ENCODE measurements at regions not wholly inside any gene's neighbourhood (a gene's known extent, or its start where the extent isn't known, plus 50 kb on each side); places are given as distances from the start of the nearest gene placed in this dataset.
"Not testable (repeated sequence)": the region's sequence is repeated elsewhere in the genome, so short reads cannot be mapped to it uniquely, and the experiment has no call there.

GRCh38 chr20:47429409-47429808, 72.3 kb upstream of the NCOA3 start:
- in situ Hi-C loops (cut with MboI; ENCODE audit: low sequenced_read_pairs) = no loop called here
- Histone ChIP-seq H3K4me1 (no peaks in the 10 kb centered on the region), H3K9me3 (peaks cover 8% of the 10 kb centered on the region), H3K27me3 (ENCODE audit: low read depth) (no peaks in the 10 kb centered on the region), H3K36me3 (replicated peaks) (no peaks in the 10 kb centered on the region), H3K4me3 (no peak overlapping the region)
- DNase-seq (ENCODE audit: low spot score in 2 of 2) = no peak

GRCh38 chr20:47430862-47431588, 70.7 kb upstream of the NCOA3 start:
- in situ Hi-C loops (cut with MboI; ENCODE audit: low sequenced_read_pairs) = no loop called here
- H3K36me3 ChIP-seq (replicated peaks) = no peaks in the 10 kb centered on the region
- H3K4me1 ChIP-seq = no peaks in the 10 kb centered on the region
- no peak for DNase-seq (ENCODE audit: low spot score in 2 of 2)
- peaks cover 8% of the 10 kb centered on the region for H3K9me3 ChIP-seq
- H3K4me3 ChIP-seq = no peak overlapping the region
- H3K27me3 ChIP-seq (ENCODE audit: low read depth) = no peaks in the 10 kb centered on the region

GRCh38 chr20:47432834-47433210, 68.9 kb upstream of the NCOA3 start:
- H3K27me3 ChIP-seq (ENCODE audit: low read depth) = no peaks in the 10 kb centered on the region
- no peak overlapping the region for H3K4me3 ChIP-seq
- no peaks in the 10 kb centered on the region for H3K36me3 ChIP-seq (replicated peaks)
- no peak for DNase-seq (ENCODE audit: low spot score in 2 of 2)
- in situ Hi-C loops (cut with MboI; ENCODE audit: low sequenced_read_pairs) = no loop called here
- H3K9me3 ChIP-seq = no peaks in the 10 kb centered on the region
- no peaks in the 10 kb centered on the region for H3K4me1 ChIP-seq

GRCh38 chr20:47434128-47434779, 67.4 kb upstream of the NCOA3 start:
- H3K4me1 ChIP-seq; H3K27me3 ChIP-seq (ENCODE audit: low read depth); H3K36me3 ChIP-seq (replicated peaks); in situ Hi-C loops (cut with MboI; ENCODE audit: low sequenced_read_pairs); H3K4me3 ChIP-seq; DNase-seq (ENCODE audit: low spot score in 2 of 2); H3K9me3 ChIP-seq: not testable (repeated sequence)

- no peaks in the 10 kb centered on the region for H3K9me3 ChIP-seq
- no peaks in the 10 kb centered on the region for H3K4me1 ChIP-seq
- peak in 1 of 2 experiments; percentile 25 for DNase-seq (ENCODE audit: low spot score in 2 of 2)
- no peaks in the 10 kb centered on the region for H3K27me3 ChIP-seq (ENCODE audit: low read depth)
- in situ Hi-C loops (cut with MboI; ENCODE audit: low sequenced_read_pairs) = no loop called here
- H3K36me3 ChIP-seq (replicated peaks) = no peaks in the 10 kb centered on the region
- H3K4me3 ChIP-seq = no peak overlapping the region
These were observed 63.0 kb upstream of the NCOA3 start for GRCh38 chr20:47438464-47439381.

- in situ Hi-C loops (cut with MboI; ENCODE audit: low sequenced_read_pairs) = no loop called here
- no peak for DNase-seq (ENCODE audit: low spot score in 2 of 2)
These were observed 60.6 kb upstream of the NCOA3 start for GRCh38 chr20:47440857-47441773.

GRCh38 chr20:47441774-47442150, 59.9 kb upstream of the NCOA3 start:
- H3K9me3 ChIP-seq = no peaks in the 10 kb centered on the region
- H3K27me3 ChIP-seq (ENCODE audit: low read depth) = no peaks in the 10 kb centered on the region
- no peak overlapping the region for H3K4me3 ChIP-seq
- no peaks in the 10 kb centered on the region for H3K36me3 ChIP-seq (replicated peaks)
- DNase-seq (ENCODE audit: low spot score in 2 of 2) = no peak
- no peaks in the 10 kb centered on the region for H3K4me1 ChIP-seq
- in situ Hi-C loops (cut with MboI; ENCODE audit: low sequenced_read_pairs) = no loop called here

More at GRCh38 chr20:47440857-47441773, 60.6 kb upstream of the NCOA3 start:
- no peak overlapping the region for H3K4me3 ChIP-seq
- no peaks in the 10 kb centered on the region for H3K36me3 ChIP-seq (replicated peaks)
- H3K9me3 ChIP-seq = no peaks in the 10 kb centered on the region
- no peaks in the 10 kb centered on the region for H3K27me3 ChIP-seq (ENCODE audit: low read depth)
- no peaks in the 10 kb centered on the region for H3K4me1 ChIP-seq

GRCh38 chr20:47443060-47443459, 58.6 kb upstream of the NCOA3 start:
- H3K27me3 ChIP-seq (ENCODE audit: low read depth); H3K4me1 ChIP-seq; in situ Hi-C loops (cut with MboI; ENCODE audit: low sequenced_read_pairs); H3K36me3 ChIP-seq (replicated peaks); DNase-seq (ENCODE audit: low spot score in 2 of 2); H3K4me3 ChIP-seq; H3K9me3 ChIP-seq: not testable (repeated sequence)

- DNase-seq (ENCODE audit: low spot score in 2 of 2) = no peak
- H3K36me3 ChIP-seq (replicated peaks) = no peaks in the 10 kb centered on the region
- H3K4me1 ChIP-seq = no peaks in the 10 kb centered on the region
- no peaks in the 10 kb centered on the region for H3K9me3 ChIP-seq
- H3K27me3 ChIP-seq (ENCODE audit: low read depth) = no peaks in the 10 kb centered on the region
- no peak overlapping the region for H3K4me3 ChIP-seq
- in situ Hi-C loops (cut with MboI; ENCODE audit: low sequenced_read_pairs) = no loop called here
These were observed 57.1 kb upstream of the NCOA3 start for GRCh38 chr20:47444584-47444983.

- DNase-seq (ENCODE audit: low spot score in 2 of 2) = no peak
- Histone ChIP-seq H3K27me3 (ENCODE audit: low read depth) (no peaks in the 10 kb centered on the region), H3K4me3 (no peak overlapping the region), H3K9me3 (no peaks in the 10 kb centered on the region), H3K4me1 (no peaks in the 10 kb centered on the region), H3K36me3 (replicated peaks) (no peaks in the 10 kb centered on the region)
- in situ Hi-C loops (cut with MboI; ENCODE audit: low sequenced_read_pairs) = no loop called here
These were observed 56.4 kb upstream of the NCOA3 start for GRCh38 chr20:47445291-47445690.

GRCh38 chr20:47447350-47448296, 54.1 kb upstream of the NCOA3 start:
- H3K4me3 ChIP-seq; H3K9me3 ChIP-seq; DNase-seq (ENCODE audit: low spot score in 2 of 2); H3K4me1 ChIP-seq; in situ Hi-C loops (cut with MboI; ENCODE audit: low sequenced_read_pairs); H3K36me3 ChIP-seq (replicated peaks); H3K27me3 ChIP-seq (ENCODE audit: low read depth): not testable (repeated sequence)

GRCh38 chr20:47448429-47448828, 53.3 kb upstream of the NCOA3 start:
- H3K4me1 ChIP-seq = no peaks in the 10 kb centered on the region
- in situ Hi-C loops (cut with MboI; ENCODE audit: low sequenced_read_pairs) = no loop called here

More at GRCh38 chr20:47448429-47448828, 53.3 kb upstream of the NCOA3 start:
- Histone ChIP-seq H3K9me3 (no peaks in the 10 kb centered on the region; the same call in 1 of the 2 replicates), H3K4me3 (no peak overlapping the region), H3K27me3 (ENCODE audit: low read depth) (no peaks in the 10 kb centered on the region), H3K36me3 (replicated peaks) (no peaks in the 10 kb centered on the region)
- no peak for DNase-seq (ENCODE audit: low spot score in 2 of 2)
